CD4-positive, CD25-positive, alpha-beta regulatory T cell (primary cell): ENCODE measurements at regions not wholly inside any gene's neighbourhood (a gene's known extent, or its start where the extent isn't known, plus 50 kb on each side); places are given as distances from the start of the nearest gene placed in this dataset.
"Not testable (repeated sequence)": the region's sequence is repeated elsewhere in the genome, so short reads cannot be mapped to it uniquely, and the experiment has no call there.

Experiments used
- ATAC-seq, 2 donors: fragments of 150-1000 bp; cut with Tn5 transposase; one replicate each; pipeline ENCODE4 v1.10.0; 2021; ENCODE audit warnings: low read depth in 2 of 2, moderate number of reproducible peaks in 2 of 2, moderate library complexity in 1 of 2
- DNase-seq, 3 donors: peaks; one replicate each; pipeline versions ENCODE4 v3.0.0 to v3.0.0-alpha.2; 2012 to 2022; ENCODE audit warnings: mixed read lengths in 1 of 3
- H3K27ac ChIP-seq: one replicate; pipeline ENCODE4 v1.7.0; 2013; ENCODE audit warnings: mild to moderate bottlenecking, low read length; ENCODE audit not compliant: insufficient read depth, poor library complexity, severe bottlenecking
- H3K27me3 ChIP-seq: one replicate; pipeline ENCODE4 v1.7.0; 2013; ENCODE audit warnings: low read length; ENCODE audit not compliant: control insufficient read depth, insufficient read depth
- H3K36me3 ChIP-seq: one replicate; pipeline ENCODE4 v1.7.0; 2013; ENCODE audit warnings: mild to moderate bottlenecking, low read length, moderate library complexity; ENCODE audit not compliant: control insufficient read depth, insufficient read depth
- H3K4me1 ChIP-seq: 2 replicates; pipeline ENCODE4 v1.7.0; 2013; ENCODE audit warnings: mild to moderate bottlenecking, low read length; ENCODE audit not compliant: insufficient read depth, control insufficient read depth, poor library complexity, severe bottlenecking
- H3K4me3 ChIP-seq: one replicate; pipeline ENCODE4 v1.7.0; 2013; ENCODE audit warnings: low read depth, mild to moderate bottlenecking, low read length, moderate library complexity
- H3K9me3 ChIP-seq, 2 experiments: 1 replicate in 1 of 2; 2 replicates in 1 of 2; pipeline ENCODE4 v1.7.0; 2013; ENCODE audit warnings: low read length in 2 of 2, mild to moderate bottlenecking in 1 of 2, moderate library complexity in 1 of 2; ENCODE audit not compliant: control insufficient read depth in 2 of 2
- H3K27ac Mint-ChIP-seq, 3 donors: one replicate each; pipeline ENCODE4 v1.8.0; 2020 to 2022; ENCODE audit warnings: mild to moderate bottlenecking in 3 of 3, mixed read lengths in 3 of 3, moderate library complexity in 2 of 3
- H3K27me3 Mint-ChIP-seq: one replicate; pipeline ENCODE4 v1.8.0; 2022; ENCODE audit warnings: mild to moderate bottlenecking, mixed read lengths
- H3K36me3 Mint-ChIP-seq: one replicate; pipeline ENCODE4 v1.8.0; 2020; ENCODE audit warnings: mixed read lengths
- H3K4me1 Mint-ChIP-seq, 4 donors: one replicate each; pipeline ENCODE4 v1.8.0; 2020 to 2022; ENCODE audit warnings: mixed read lengths in 4 of 4, mild to moderate bottlenecking in 1 of 4
- H3K4me3 Mint-ChIP-seq, 4 donors: one replicate each; pipeline ENCODE4 v1.8.0; 2020 to 2022; ENCODE audit warnings: mild to moderate bottlenecking in 4 of 4, mixed read lengths in 4 of 4, moderate library complexity in 3 of 4
- H3K9me3 Mint-ChIP-seq, 7 donors: one replicate each; pipeline ENCODE4 v1.8.0; 2020 to 2022; ENCODE audit warnings: mixed read lengths in 7 of 7, mild to moderate bottlenecking in 3 of 7, moderate library complexity in 2 of 7

DNA sequence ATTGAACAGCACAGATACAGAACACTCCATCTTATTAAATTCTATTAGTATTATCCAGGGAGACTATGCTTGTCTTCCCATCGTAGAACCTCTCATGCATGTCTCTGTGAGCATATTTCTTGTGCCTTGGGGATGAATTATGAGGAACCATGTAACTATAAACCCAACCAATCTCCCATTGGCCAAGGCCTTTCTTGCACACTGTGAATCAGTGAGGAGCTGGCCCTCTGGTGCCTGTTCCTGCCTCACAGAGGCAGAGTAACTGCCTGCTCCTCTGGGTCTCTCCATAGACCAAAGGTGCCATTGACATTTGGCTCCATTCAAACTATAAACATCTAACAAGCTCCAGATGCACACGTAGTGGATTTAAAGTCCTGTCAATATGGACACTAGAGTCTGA, 190.4 kb downstream of the ENC1 start:
- Mint-ChIP-seq H3K27me3 (peaks cover 16% of the 10 kb centered on the region), H3K9me3 (peaks cover 0 to 4% (median 0%) of the 10 kb centered on the region in 7 donors), H3K4me1 (no peaks in the 10 kb centered on the region), H3K27ac (no peak overlapping the region), H3K36me3 (no peaks in the 10 kb centered on the region), H3K4me3 (no peak overlapping the region)
- Histone ChIP-seq H3K27ac (no peak overlapping the region), H3K4me3 (no peak overlapping the region), H3K27me3 (peaks cover 2% of the 10 kb centered on the region), H3K9me3 (no peaks in the 10 kb centered on the region), H3K4me1 (no peaks in the 10 kb centered on the region), H3K36me3 (no peaks in the 10 kb centered on the region)
- no peak for DNase-seq
- ATAC-seq = no peak

DNA sequence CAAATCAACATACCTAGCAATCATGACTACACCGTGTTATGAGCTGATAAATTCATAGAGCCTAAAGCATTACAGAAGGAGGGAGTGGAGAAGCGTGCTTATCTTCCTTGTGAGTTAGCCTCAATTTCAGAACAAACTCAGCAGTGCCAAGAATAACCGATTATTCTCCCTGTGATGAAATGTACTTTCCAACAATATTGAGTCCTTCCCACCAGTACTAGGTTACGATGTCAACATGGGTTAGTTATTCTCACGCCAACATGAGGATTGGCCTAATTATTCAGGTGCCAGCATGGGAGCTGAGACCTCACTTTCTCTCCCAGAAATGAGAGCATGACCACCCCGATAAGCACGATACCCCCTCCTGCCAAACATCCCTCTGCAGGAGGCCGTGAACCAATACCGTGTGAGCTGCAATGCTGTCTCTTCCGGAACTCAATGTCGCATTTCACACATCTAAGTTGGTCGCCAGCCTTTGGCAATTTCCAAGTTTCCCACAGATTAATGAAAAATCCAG, 193.7 kb downstream of the ENC1 start:
- H3K36me3 Mint-ChIP-seq = no peaks in the 10 kb centered on the region
- H3K36me3 ChIP-seq = no peaks in the 10 kb centered on the region
- no peak for DNase-seq
- no peak overlapping the region for H3K27ac Mint-ChIP-seq
- no peaks in the 10 kb centered on the region for H3K4me1 Mint-ChIP-seq
- no peak overlapping the region for H3K27ac ChIP-seq
- no peak overlapping the region for H3K4me3 ChIP-seq
- H3K4me1 ChIP-seq = no peaks in the 10 kb centered on the region
- peaks cover 0 to 4% (median 0%) of the 10 kb centered on the region in 7 donors for H3K9me3 Mint-ChIP-seq
- no peaks in the 10 kb centered on the region for H3K27me3 ChIP-seq
- H3K4me3 Mint-ChIP-seq = no peak overlapping the region
- no peaks in the 10 kb centered on the region for H3K27me3 Mint-ChIP-seq
- ATAC-seq = no peak
- H3K9me3 ChIP-seq = no peaks in the 10 kb centered on the region

DNA sequence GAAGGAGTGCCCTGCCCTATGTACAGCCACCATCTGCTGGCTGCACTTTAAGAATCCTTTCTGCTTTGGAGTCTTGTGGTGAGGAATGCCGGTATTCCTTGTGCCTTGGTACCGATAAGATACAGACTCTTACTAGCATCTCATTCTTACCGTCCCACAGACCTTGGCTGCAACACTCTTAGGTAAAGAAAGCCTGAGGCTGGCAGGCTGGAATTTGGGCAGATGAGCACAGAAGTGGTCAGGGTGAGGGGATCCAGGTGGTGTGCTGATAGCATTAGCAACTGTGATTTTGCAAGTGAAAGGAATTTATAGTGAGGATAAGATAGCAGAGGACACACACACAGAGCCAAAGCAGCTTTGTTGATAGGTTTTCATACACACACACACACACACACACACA, 198.1 kb downstream of the ENC1 start:
- H3K9me3 ChIP-seq = no peaks in the 10 kb centered on the region
- Mint-ChIP-seq H3K36me3 (no peaks in the 10 kb centered on the region), H3K27ac (no peak overlapping the region), H3K4me1 (no peaks in the 10 kb centered on the region), H3K4me3 (no peak overlapping the region), H3K9me3 (peaks cover 0 to 4% (median 0%) of the 10 kb centered on the region in 7 donors), H3K27me3 (no peaks in the 10 kb centered on the region)
- H3K27me3 ChIP-seq = peaks cover 2% of the 10 kb centered on the region
- H3K36me3 ChIP-seq = no peaks in the 10 kb centered on the region
- no peak overlapping the region for H3K4me3 ChIP-seq
- ATAC-seq (no peak), DNase-seq (no peak)
- no peak overlapping the region for H3K27ac ChIP-seq
- no peaks in the 10 kb centered on the region for H3K4me1 ChIP-seq

DNA sequence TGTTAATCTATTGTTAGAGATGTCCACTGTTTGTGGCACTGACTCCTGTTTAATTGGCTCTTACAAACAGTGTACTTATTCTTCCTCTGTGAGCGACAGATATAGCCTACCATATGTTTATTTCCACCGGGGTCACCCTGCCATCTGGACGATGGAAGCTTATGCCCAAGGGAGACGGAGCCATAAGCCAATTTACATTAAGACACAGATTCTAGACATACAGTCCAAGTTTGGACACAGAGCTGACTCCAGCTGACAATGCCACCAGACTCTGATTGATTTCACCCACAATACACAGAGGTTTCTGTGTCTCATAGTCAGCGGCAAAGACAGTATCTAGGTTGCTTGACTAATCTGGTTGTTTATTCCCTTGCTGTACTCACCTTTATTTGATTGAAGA, 198.9 kb downstream of the ENC1 start:
- H3K27me3 Mint-ChIP-seq = no peaks in the 10 kb centered on the region
- H3K9me3 Mint-ChIP-seq = peaks cover 0 to 4% (median 0%) of the 10 kb centered on the region in 7 donors
- Histone ChIP-seq H3K4me3 (no peak overlapping the region), H3K9me3 (no peaks in the 10 kb centered on the region), H3K27me3 (peaks cover 2% of the 10 kb centered on the region), H3K27ac (no peak overlapping the region), H3K36me3 (no peaks in the 10 kb centered on the region), H3K4me1 (no peaks in the 10 kb centered on the region)
- H3K4me1 Mint-ChIP-seq = no peaks in the 10 kb centered on the region
- ATAC-seq = no peak
- no peaks in the 10 kb centered on the region for H3K36me3 Mint-ChIP-seq
- no peak overlapping the region for H3K27ac Mint-ChIP-seq
- DNase-seq = no peak
- no peak overlapping the region for H3K4me3 Mint-ChIP-seq

DNA sequence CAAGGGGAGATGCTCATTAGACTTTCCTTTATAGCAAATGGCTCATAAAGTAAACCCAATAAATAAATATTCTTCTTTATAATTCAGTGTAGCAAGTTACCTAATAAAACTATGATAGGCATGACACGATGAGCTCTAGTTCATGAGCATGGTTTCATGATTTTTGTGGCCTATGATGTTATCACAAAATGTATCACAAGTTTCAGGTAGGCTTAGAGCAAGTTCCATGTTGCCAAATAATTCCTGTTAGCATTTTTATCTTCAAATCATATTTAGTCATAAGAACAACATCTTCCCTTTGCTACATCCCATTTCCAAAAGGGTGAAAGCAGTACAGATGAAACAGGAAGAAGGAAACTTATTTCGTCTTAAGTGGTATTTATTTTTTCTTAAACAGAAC, 200.2 kb downstream of the ENC1 start:
- Mint-ChIP-seq H3K27me3 (peaks cover 5% of the 10 kb centered on the region), H3K27ac (no peak overlapping the region), H3K36me3 (no peaks in the 10 kb centered on the region), H3K9me3 (peaks cover 0 to 4% (median 0%) of the 10 kb centered on the region in 7 donors), H3K4me3 (no peak overlapping the region), H3K4me1 (no peaks in the 10 kb centered on the region)
- Histone ChIP-seq H3K4me1 (no peaks in the 10 kb centered on the region), H3K9me3 (no peaks in the 10 kb centered on the region), H3K36me3 (no peaks in the 10 kb centered on the region), H3K4me3 (no peak overlapping the region), H3K27me3 (peaks cover 2% of the 10 kb centered on the region), H3K27ac (no peak overlapping the region)
- ATAC-seq (no peak), DNase-seq (no peak)

DNA sequence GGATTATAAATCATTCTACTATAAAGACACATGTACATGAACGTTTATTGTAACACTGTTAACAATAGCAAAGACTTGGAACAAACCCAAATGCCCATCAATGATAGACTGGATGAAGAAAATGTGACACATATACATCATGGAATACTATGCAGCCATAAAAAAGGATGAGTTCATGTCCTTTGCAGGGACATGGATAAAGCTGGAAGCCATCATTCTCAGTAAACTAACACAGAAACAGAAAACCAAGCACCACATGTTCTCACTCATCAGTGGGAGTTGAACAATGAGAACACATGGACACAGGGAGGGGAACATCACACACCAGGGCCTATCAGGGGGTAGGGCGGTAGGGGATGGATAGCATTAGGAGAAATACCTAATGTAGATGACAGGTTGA, 202.7 kb downstream of the ENC1 start:
- H3K27me3 ChIP-seq, H3K4me1 ChIP-seq, H3K27ac Mint-ChIP-seq, H3K27ac ChIP-seq, DNase-seq, H3K27me3 Mint-ChIP-seq, H3K36me3 Mint-ChIP-seq, H3K4me1 Mint-ChIP-seq, H3K4me3 Mint-ChIP-seq, ATAC-seq, H3K9me3 ChIP-seq, H3K36me3 ChIP-seq, H3K9me3 Mint-ChIP-seq, H3K4me3 ChIP-seq: not testable (repeated sequence)

DNA sequence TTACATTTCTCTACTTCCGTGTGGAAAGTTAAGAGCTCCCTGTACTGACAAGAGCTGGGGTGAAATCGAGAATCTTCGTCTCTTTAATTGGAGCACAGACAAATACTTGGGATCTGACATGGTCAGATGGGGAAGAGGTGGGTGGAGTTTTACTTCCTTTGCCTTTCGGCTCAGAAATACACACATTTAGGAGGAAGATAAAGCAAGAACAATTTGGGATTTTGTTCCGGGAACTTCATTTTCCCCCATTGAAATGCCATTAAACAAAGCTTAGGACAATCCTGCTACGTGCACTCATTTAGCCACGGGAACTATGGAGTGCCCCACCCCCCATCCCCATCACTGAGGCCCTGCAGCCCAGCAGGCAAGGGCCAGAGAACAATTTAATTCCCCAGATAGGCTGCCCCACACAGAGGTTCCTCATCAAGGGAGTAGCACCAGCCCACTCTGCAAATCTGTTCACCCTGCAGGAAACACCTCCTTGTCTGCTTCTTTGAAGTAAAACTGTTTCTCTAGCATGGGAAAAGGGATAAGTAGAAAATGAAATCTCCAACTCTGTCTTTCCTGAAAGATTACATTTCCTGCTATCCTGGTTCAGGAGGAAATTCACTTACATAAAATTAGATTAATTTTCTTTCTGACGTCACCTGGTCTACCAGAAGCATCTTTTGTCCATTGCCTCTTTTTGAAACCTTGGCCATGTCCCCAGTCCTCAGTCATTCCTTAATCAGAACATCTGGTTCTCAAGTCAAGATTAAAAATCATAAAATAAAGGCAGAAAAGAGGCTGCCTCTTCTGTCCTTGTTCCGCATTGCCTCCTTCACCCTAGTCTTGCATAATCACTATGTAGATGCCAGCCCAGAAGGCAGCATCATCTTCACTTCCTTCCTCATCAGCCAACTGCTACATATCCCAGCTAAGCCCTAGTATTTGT, 206.4 kb downstream of the ENC1 start:
- no peak for DNase-seq
- Mint-ChIP-seq H3K4me3 (no peak overlapping the region), H3K9me3 (peaks cover 0 to 10% (median 1%) of the 10 kb centered on the region in 7 donors), H3K36me3 (no peaks in the 10 kb centered on the region), H3K4me1 (peaks cover 0 to 2% (median 0%) of the 10 kb centered on the region in 4 donors), H3K27me3 (peaks cover 15% of the 10 kb centered on the region), H3K27ac (no peak overlapping the region)
- no peaks in the 10 kb centered on the region for H3K4me1 ChIP-seq
- no peak overlapping the region for H3K27ac ChIP-seq
- H3K36me3 ChIP-seq = no peaks in the 10 kb centered on the region
- peaks cover 4% of the 10 kb centered on the region for H3K27me3 ChIP-seq
- no peak for ATAC-seq
- no peak overlapping the region for H3K4me3 ChIP-seq
- no peaks in the 10 kb centered on the region for H3K9me3 ChIP-seq
